Transverse colon (tissue), 4 donors: ENCODE measurements at regions not wholly inside any gene's neighbourhood (a gene's known extent, or its start where the extent isn't known, plus 50 kb on each side); places are given as distances from the start of the nearest gene placed in this dataset.

Source experiments
- CTCF ChIP-seq, 5 experiments: fragments of 200-600 bp in 3 of 5; fragments of 450-650 bp in 2 of 5; sonication (generic) in 3 of 5; IDR thresholded peaks; 1 replicate in 2 of 5; 2 replicates in 3 of 5; pipeline ENCODE4 v1.5.1; 2016 to 2017; ENCODE audit warnings: antibody characterized with exemption in 5 of 5, inconsistent platforms in 3 of 5, mild to moderate bottlenecking in 2 of 5, moderate library complexity in 1 of 5
- EP300 ChIP-seq: sonication (generic); formaldehyde crosslinking; IDR thresholded peaks from one replicate; pipeline ENCODE4 v1.6.1; 2017; ENCODE audit warnings: antibody characterized with exemption, low read depth
- POLR2A ChIP-seq: fragments of 450-650 bp; IDR thresholded peaks from one replicate; pipeline ENCODE4 v1.6.1; 2016; ENCODE audit warnings: antibody characterized with exemption, mild to moderate bottlenecking, moderate library complexity
- POLR2AphosphoS5 ChIP-seq, 3 donors: sonication (generic); formaldehyde crosslinking; IDR thresholded peaks; one replicate each; pipeline ENCODE4 v1.6.1; 2016; ENCODE audit warnings: antibody characterized with exemption in 3 of 3

DNA sequence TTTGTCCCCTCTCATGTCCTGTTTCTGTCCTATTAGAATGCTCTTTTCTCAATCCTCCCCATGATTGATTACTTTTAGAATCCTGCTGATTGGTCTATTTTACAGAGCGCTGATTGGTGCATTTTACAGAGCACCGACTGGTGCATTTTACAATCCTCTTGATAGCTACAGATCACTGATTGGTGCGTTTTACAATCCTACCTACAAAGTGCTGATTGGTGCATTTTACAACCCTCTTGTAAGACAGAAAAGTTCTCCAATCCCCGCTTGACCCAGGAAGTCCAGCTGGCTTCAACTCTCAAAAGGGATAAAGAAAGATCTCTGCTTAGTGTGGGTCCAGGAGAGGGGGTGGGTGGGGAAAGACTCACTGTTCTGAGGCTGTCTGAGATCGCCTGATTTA lies 71.3 kb downstream of the DHRS2 start:
- no peak for TF ChIP-seq CTCF (IDR thresholded peaks at IDR 0.05)
- no peak for TF ChIP-seq EP300
- no peak for TF ChIP-seq POLR2AphosphoS5 (IDR thresholded peaks at IDR 0.05)
- TF ChIP-seq POLR2A: no peak
